ENCODE measurements at regions not wholly inside any gene's neighbourhood (a gene's known extent, or its start where the extent isn't known, plus 50 kb on each side); places are given as distances from the start of the nearest gene placed in this dataset.
A peak's percentile ranks its signal among the peaks of the same experiment; 100 is the strongest.

- Mint-ChIP-seq H3K27ac (no peak overlapping the region), H3K4me1 (no peaks in the 10 kb centered on the region), H3K36me3 (ENCODE audit: low read depth) (no peaks in the 10 kb centered on the region), H3K4me3 (no peak overlapping the region), H3K27me3 (ENCODE audit: insufficient read depth, low read depth, poor library complexity) (no peaks in the 10 kb centered on the region), H3K9me3 (no peaks in the 10 kb centered on the region)
- DNase-seq (ENCODE audit: low spot score) (no peak), ATAC-seq (no peak)
- H3K4me3 ChIP-seq, result no peak overlapping the region
- no peak overlapping the region for H3K27ac ChIP-seq (ENCODE audit: low read depth)
- H3K79me2 ChIP-seq (replicated peaks; ENCODE audit: insufficient read depth), result no peaks in the 10 kb centered on the region
- no peaks in the 10 kb centered on the region for H4K20me1 ChIP-seq (replicated peaks; ENCODE audit: insufficient read depth)
- H3K4me2 ChIP-seq, result no peak overlapping the region
- no peaks in the 10 kb centered on the region for H3K4me1 ChIP-seq (ENCODE audit: insufficient read depth)
- H2AFZ ChIP-seq, result no peak overlapping the region
- TF ChIP-seq STAT1 (IDR thresholded peaks at IDR 0.05; ENCODE audit: unreplicated experiment) (no peak), JUNB (IDR thresholded peaks at IDR 0.05; ENCODE audit: unreplicated experiment) (no peak), ZNF331 (CRISPR knock-in tag; IDR thresholded peaks at IDR 0.05; ENCODE audit: low read depth) (no peak), CREB1 (CRISPR knock-in tag; IDR thresholded peaks at IDR 0.05; ENCODE audit: low read depth) (no peak), EZH2 (IDR thresholded peaks at IDR 0.05; ENCODE audit: low read depth, unreplicated experiment) (no peak), ZNF114 (CRISPR knock-in tag; IDR thresholded peaks at IDR 0.05) (no peak), POLR2AphosphoS5 (IDR thresholded peaks at IDR 0.05; ENCODE audit: low read depth) (no peak), EZH2phosphoT487 (IDR thresholded peaks at IDR 0.05; ENCODE audit: unreplicated experiment) (no peak)
- H3K36me3 ChIP-seq (ENCODE audit: insufficient read depth), result no peaks in the 10 kb centered on the region
- H3F3A ChIP-seq (replicated peaks; ENCODE audit: low read depth), result no peaks in the 10 kb centered on the region
- no peaks in the 10 kb centered on the region for H3K9me2 ChIP-seq (ENCODE audit: insufficient read depth)
- H3K27me3 ChIP-seq (ENCODE audit: insufficient read depth), result no peaks in the 10 kb centered on the region
Observed at GRCh38 chr14:85402569-85403162, 127.3 kb upstream of the FLRT2 start.

GRCh38 chr14:85409481-85410210 lies 120.3 kb upstream of the FLRT2 start:
- H3K4me3 Mint-ChIP-seq, result no peak overlapping the region
- no peaks in the 10 kb centered on the region for H3K36me3 Mint-ChIP-seq (ENCODE audit: low read depth)
- Histone ChIP-seq H3K4me2 (no peak overlapping the region), H4K20me1 (replicated peaks; ENCODE audit: insufficient read depth) (no peaks in the 10 kb centered on the region), H3F3A (replicated peaks; ENCODE audit: low read depth) (no peaks in the 10 kb centered on the region), H3K36me3 (ENCODE audit: insufficient read depth) (no peaks in the 10 kb centered on the region), H3K9me2 (ENCODE audit: insufficient read depth) (no peaks in the 10 kb centered on the region), H2AFZ (peak overlapping the region; percentile 5; the same call in 1 of the 2 replicates), H3K79me2 (replicated peaks; ENCODE audit: insufficient read depth) (no peaks in the 10 kb centered on the region), H3K27me3 (ENCODE audit: insufficient read depth) (no peaks in the 10 kb centered on the region), H3K4me1 (ENCODE audit: insufficient read depth) (no peaks in the 10 kb centered on the region), H3K4me3 (no peak overlapping the region), H3K27ac (ENCODE audit: low read depth) (no peak overlapping the region)
- H3K27ac Mint-ChIP-seq, result no peak overlapping the region
- DNase-seq (ENCODE audit: low spot score) (no peak), ATAC-seq (no peak)
- no peaks in the 10 kb centered on the region for H3K27me3 Mint-ChIP-seq (ENCODE audit: insufficient read depth, low read depth, poor library complexity)
- no peaks in the 10 kb centered on the region for H3K4me1 Mint-ChIP-seq
- H3K9me3 Mint-ChIP-seq, result no peaks in the 10 kb centered on the region
- TF ChIP-seq ETS1 (IDR thresholded peaks at IDR 0.05) (no peak), CTCF (conservative IDR thresholded peaks at IDR 0.05; ENCODE audit: low read depth in 2 of 2) (no peak), NANOG (IDR thresholded peaks at IDR 0.05; ENCODE audit: borderline replicate concordance) (no peak), ZNF114 (CRISPR knock-in tag; IDR thresholded peaks at IDR 0.05) (no peak), EZH2phosphoT487 (IDR thresholded peaks at IDR 0.05; ENCODE audit: unreplicated experiment) (no peak), ZNF331 (CRISPR knock-in tag; IDR thresholded peaks at IDR 0.05; ENCODE audit: low read depth) (no peak), ZNF462 (CRISPR knock-in tag; IDR thresholded peaks at IDR 0.05) (no peak)

Data from GM23338 (cell line).